BLaER1 treated with 17β-estradiol and CSF1 and Interleukin-3, amounts not matched to agents 10 nM and 100 nM (cell line): ENCODE measurements at regions not wholly inside any gene's neighbourhood (a gene's known extent, or its start where the extent isn't known, plus 50 kb on each side); places are given as distances from the start of the nearest gene placed in this dataset.
"Not testable (repeated sequence)": the region's sequence is repeated elsewhere in the genome, so short reads cannot be mapped to it uniquely, and the experiment has no call there.

Source experiments
- H3K27ac ChIP-seq, 11 experiments: shearing (Covaris generic); formaldehyde crosslinking; 2 replicates each; pipeline ENCODE4 v1.8.1; 2022
- H3K27me3 ChIP-seq, 11 experiments: shearing (Covaris generic); formaldehyde crosslinking; 2 replicates each; pipeline ENCODE4 v1.8.1; 2022
- H3K36me3 ChIP-seq, 11 experiments: shearing (Covaris generic); formaldehyde crosslinking; 2 replicates each; pipeline ENCODE4 v1.8.1; 2022
- H3K4me1 ChIP-seq, 10 experiments: shearing (Covaris generic); formaldehyde crosslinking; 2 replicates each; pipeline ENCODE4 v1.8.1; 2022
- H3K4me2 ChIP-seq, 11 experiments: shearing (Covaris generic); formaldehyde crosslinking; 2 replicates each; pipeline ENCODE4 v1.8.1; 2022
- H3K4me3 ChIP-seq, 10 experiments: shearing (Covaris generic); formaldehyde crosslinking; 2 replicates each; pipeline ENCODE4 v1.8.1; 2022
- H3K9ac ChIP-seq, 11 experiments: shearing (Covaris generic); formaldehyde crosslinking; 2 replicates each; pipeline ENCODE4 v1.8.1; 2022
- H3K9me3 ChIP-seq, 11 experiments: shearing (Covaris generic); formaldehyde crosslinking; replicated peaks in 1 of 11; 2 replicates each; pipeline ENCODE4 v1.8.1; 2022
- H4K20me1 ChIP-seq, 11 experiments: shearing (Covaris generic); formaldehyde crosslinking; 2 replicates each; pipeline ENCODE4 v1.8.1; 2022
- Cebpa-rat ChIP-seq, 11 experiments: shearing (Covaris generic); IDR thresholded peaks; 2 replicates each; pipeline ENCODE4 v1.8.1; 2022

DNA sequence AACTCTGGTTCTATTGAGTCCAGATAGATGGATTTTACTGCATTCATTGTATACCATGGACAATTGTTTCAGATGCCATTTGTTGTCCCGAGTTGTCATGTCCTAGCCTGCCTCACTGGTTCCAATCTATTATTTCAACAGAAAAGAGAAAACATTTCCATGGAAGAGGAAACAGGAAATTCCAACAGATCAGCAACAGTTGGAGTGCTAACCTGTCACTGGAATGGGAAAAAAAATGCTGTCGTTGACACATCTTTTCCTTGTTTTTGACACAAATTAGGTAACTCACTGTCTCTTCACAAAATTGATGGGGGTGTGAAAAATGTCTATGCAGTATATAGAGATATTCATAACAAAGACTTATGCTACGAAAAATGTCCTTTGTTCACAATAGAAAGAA is 432.0 kb upstream of the TBL1XR1 start:
- Histone ChIP-seq H3K4me3 (no peak overlapping the region; a peak in 1 of 20 replicates), H3K27ac (no peak overlapping the region), H3K9ac (no peak overlapping the region), H4K20me1 (no peaks in the 10 kb centered on the region), H3K27me3 (no peaks in the 10 kb centered on the region), H3K4me2 (peak overlapping the region in 3 of 11 experiments; percentile 11 to 43 (median 14); a peak in 4 of 22 replicates), H3K9me3 (peaks cover 45 to 100% (median 95%) of the 10 kb centered on the region in 11 experiments), H3K36me3 (peaks cover 0 to 22% (median 0%) of the 10 kb centered on the region in 11 experiments; a peak in 5 of 22 replicates), H3K4me1 (peaks cover 0 to 21% (median 11%) of the 10 kb centered on the region in 10 experiments; a peak in 17 of 20 replicates)
- no peak for TF ChIP-seq Cebpa-rat (IDR thresholded peaks at IDR 0.05)

DNA sequence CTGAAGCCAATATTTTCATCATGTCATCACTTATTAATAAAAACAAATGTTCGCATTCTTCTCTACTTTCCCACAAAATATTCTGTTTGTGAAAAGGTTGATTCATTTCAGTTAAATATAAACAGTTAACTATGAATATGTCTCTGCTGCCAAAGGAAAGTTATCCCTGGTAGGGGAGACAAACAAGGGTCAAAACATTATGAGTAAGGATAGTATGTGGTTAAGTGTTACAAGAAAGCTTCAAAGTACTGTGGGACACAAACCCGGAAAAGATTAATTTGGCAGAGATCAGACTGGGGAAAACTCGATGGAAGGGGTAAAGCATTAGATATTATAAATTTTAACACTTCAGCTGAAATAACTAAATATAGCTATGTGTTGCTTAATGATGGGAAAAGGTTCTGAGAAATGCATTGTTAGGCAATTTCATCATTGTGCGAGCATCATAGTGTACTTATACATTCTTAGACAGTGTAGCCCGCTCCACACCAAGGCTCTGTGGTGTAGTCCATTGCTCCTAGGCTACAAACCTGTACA is 436.5 kb upstream of the TBL1XR1 start:
- peaks cover 0 to 8% (median 3%) of the 10 kb centered on the region in 10 experiments; a peak in 8 of 20 replicates for H3K4me1 ChIP-seq
- 0 out of 22 replicates have a peak, but pooled peaks cover 0 to 3% (median 0%) of the 10 kb centered on the region in 11 experiments for H3K36me3 ChIP-seq
- peaks cover 5 to 100% (median 95%) of the 10 kb centered on the region in 11 experiments for H3K9me3 ChIP-seq
- no peak overlapping the region for H3K27ac ChIP-seq
- H3K27me3 ChIP-seq, result no peaks in the 10 kb centered on the region
- H3K4me3 ChIP-seq, result no peak overlapping the region
- TF ChIP-seq Cebpa-rat (IDR thresholded peaks at IDR 0.05), result no peak
- H3K9ac ChIP-seq, result no peak overlapping the region
- no peaks in the 10 kb centered on the region for H4K20me1 ChIP-seq
- no peak overlapping the region for H3K4me2 ChIP-seq

DNA sequence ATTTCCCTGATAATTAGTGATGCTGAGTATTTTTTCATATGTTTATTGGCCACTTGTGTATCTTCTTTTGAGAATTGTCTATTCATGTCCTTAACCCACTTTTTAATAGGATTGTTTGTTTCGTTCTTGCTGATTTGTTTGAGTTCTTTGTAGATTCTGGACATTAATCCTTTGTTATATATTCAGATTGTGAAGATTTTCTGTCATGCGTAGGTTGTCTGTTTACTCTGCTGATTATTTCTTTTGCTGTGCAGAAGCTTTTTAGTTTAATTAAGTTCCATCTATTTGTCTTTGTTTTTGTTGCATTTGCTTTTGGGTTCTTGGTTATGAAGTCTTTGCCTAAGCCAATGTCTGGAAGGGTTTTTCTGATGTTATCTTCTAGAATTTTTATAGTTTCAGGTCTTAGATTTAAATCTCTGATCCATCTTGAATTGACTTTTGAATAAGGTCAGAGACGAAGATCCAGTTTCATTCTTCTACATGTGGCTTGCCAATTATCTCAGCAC is 438.4 kb upstream of the TBL1XR1 start:
- H3K27me3 ChIP-seq, H3K9ac ChIP-seq, H3K4me1 ChIP-seq: not testable (repeated sequence)

DNA sequence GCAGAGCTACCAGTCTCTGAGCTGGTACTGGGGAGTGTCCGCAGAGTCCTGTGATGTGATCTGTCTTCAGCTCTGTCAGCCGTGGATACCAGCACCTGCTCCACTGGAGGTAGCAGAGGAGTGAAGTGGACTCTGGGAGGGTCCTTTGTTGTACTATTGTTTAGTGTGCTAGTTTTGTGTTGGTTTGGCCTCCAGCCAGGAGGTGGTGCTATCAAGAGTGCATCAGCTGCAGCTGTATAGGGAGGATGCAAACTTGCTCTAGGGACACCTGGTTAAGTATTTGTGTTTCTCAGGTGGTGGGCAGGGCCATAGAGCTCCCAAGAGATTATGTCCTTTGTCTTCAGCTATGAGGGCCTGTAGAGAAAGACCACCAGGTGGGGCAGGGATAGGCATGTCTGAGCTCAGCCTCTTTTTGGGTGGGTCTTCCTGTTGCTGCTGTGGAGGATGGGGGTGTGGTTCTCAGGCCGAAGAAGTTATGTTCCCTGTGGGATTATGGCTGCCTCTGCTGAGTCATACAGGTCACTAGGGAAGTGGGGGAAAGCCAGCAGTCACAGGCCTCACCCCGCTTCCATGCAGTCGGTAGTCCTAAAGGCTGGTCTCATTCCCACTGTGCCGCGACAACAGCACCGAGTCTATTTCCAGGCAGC is 443.2 kb upstream of the TBL1XR1 start:
- no peak for TF ChIP-seq Cebpa-rat (IDR thresholded peaks at IDR 0.05)

More for the DNA sequence above, 438.4 kb upstream of the TBL1XR1 start:
- H3K36me3 ChIP-seq, H4K20me1 ChIP-seq, H3K4me2 ChIP-seq, H3K4me3 ChIP-seq, H3K27ac ChIP-seq: not testable (repeated sequence)
- peaks cover 19 to 100% (median 95%) of the 10 kb centered on the region in 11 experiments for H3K9me3 ChIP-seq

DNA sequence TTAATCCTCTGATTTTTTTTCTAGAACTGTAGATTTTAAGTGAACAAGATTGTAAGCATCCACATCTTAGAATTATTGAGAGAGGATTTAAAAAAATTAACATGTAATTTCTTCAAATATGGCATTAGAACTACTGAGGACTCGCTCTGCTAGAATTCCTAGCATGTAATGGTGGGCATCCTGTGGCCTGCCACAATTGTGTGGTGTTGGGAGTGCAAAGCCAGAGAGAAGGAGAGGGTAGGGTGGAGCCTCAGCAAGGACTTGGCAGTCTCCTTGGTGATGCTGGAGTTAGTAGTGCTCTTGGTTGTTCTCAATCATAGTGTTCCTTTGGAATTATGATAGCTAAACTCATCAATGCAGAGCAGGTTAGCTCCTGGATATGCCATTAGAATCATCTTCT is 443.9 kb upstream of the TBL1XR1 start:
- H3K27me3 ChIP-seq, result no peaks in the 10 kb centered on the region
- 0 out of 22 replicates have a peak overlapping the region, but pooled peaks of 2 of the 11 experiments have one; percentile 23 to 24 for H3K9ac ChIP-seq
- H3K9me3 ChIP-seq, result peaks cover 19 to 54% (median 50%) of the 10 kb centered on the region in 11 experiments
- H3K4me2 ChIP-seq, result peak overlapping the region in 10 of 11 experiments; percentile 56 to 83 (median 80); a peak in 19 of 22 replicates
- no peaks in the 10 kb centered on the region for H4K20me1 ChIP-seq
- peaks cover 0 to 6% (median 0%) of the 10 kb centered on the region in 11 experiments; a peak in 1 of 22 replicates for H3K36me3 ChIP-seq
- peak overlapping the region in 2 of 10 experiments; percentile 7 to 14; a peak in 3 of 20 replicates for H3K4me3 ChIP-seq
- no peak for TF ChIP-seq Cebpa-rat (IDR thresholded peaks at IDR 0.05)
- peaks cover 30 to 60% (median 56%) of the 10 kb centered on the region in 10 experiments for H3K4me1 ChIP-seq
- H3K27ac ChIP-seq, result peak overlapping the region in 8 of 11 experiments; percentile 41 to 72 (median 64); a peak in 14 of 22 replicates

More for the DNA sequence above, 443.2 kb upstream of the TBL1XR1 start:
- Histone ChIP-seq H4K20me1 (no peaks in the 10 kb centered on the region), H3K27ac (peak overlapping the region in 9 of 11 experiments; percentile 12 to 72 (median 63); a peak in 15 of 22 replicates), H3K4me1 (peaks cover 25 to 53% (median 49%) of the 10 kb centered on the region in 10 experiments), H3K27me3 (no peaks in the 10 kb centered on the region), H3K4me3 (peak overlapping the region in 6 of 10 experiments; percentile 3 to 46 (median 26); a peak in 7 of 20 replicates), H3K4me2 (peak overlapping the region; percentile 36 to 83 (median 79); a peak in 21 of 22 replicates), H3K9me3 (peaks cover 19 to 60% (median 56%) of the 10 kb centered on the region in 11 experiments), H3K36me3 (peaks cover 0 to 6% (median 0%) of the 10 kb centered on the region in 11 experiments; a peak in 1 of 22 replicates), H3K9ac (peak overlapping the region in 3 of 11 experiments; percentile 11 to 24 (median 23); a peak in 2 of 22 replicates)

DNA sequence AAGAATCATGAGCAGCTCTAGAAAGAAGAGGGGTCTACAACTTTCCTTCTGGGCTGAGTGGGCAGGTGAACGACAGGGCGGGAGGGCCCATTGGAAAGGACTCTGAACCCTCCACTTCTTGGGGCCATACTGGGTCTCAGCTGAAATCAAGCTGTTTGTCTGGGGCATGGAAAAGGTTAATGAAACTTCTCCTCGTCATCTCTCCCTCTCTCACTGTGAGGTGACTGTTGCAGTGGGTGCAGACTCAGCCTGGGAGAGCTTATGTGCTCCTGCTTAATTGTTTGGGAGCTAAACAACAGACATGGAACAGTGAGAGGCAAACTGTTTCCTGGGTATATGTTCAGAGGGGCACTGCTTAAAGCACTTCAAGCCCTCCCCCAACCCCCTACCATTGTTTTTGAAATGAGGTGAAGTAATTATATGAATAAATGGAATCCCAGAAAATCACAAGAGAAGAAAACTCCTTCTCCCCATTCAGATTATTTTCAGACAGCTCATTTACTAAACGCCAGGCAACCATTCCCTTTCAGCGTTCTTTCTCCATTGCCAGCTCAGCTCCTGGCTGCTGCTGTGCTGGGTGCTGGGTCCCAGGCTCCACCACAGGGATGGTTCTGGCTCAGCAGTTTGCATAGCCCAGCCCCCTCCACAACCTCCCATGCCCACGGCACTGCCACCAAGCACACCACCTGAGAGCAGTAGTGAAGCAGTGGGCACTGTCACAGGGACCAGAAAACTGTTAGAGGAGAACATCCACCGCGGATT is 444.9 kb upstream of the TBL1XR1 start:
- peak overlapping the region in 9 of 11 experiments; percentile 8 to 72 (median 65); a peak in 18 of 22 replicates for H3K27ac ChIP-seq
- no peaks in the 10 kb centered on the region for H4K20me1 ChIP-seq
- peaks cover 11 to 44% (median 40%) of the 10 kb centered on the region in 11 experiments for H3K9me3 ChIP-seq
- TF ChIP-seq Cebpa-rat (IDR thresholded peaks at IDR 0.05), result no peak
- H3K27me3 ChIP-seq, result no peaks in the 10 kb centered on the region
- H3K9ac ChIP-seq, result peak overlapping the region in 10 of 11 experiments; percentile 5 to 66 (median 48); a peak in 15 of 22 replicates
- peaks cover 0 to 6% (median 0%) of the 10 kb centered on the region in 11 experiments; a peak in 1 of 22 replicates for H3K36me3 ChIP-seq
- H3K4me2 ChIP-seq, result peak overlapping the region; percentile 71 to 83 (median 79)
- H3K4me3 ChIP-seq, result peak overlapping the region in 1 of 10 experiments; percentile 24; a peak in 2 of 20 replicates
- peaks cover 40 to 71% (median 66%) of the 10 kb centered on the region in 10 experiments for H3K4me1 ChIP-seq

DNA sequence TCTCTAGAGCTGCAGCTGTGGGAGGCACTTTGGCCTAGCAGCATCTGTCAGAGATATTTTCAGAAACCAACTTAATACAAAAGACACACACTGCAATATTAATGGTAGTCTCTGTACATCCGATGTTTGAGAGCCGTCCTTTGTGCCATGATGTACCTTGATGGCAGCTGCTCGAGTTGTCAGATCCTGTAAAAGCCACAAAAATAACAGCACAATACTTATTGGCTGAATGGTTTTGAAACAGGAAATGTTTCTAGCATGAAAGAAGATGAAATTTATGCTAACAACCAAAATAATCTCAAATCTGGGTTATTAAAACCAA is 445.5 kb upstream of the TBL1XR1 start:
- TF ChIP-seq Cebpa-rat (IDR thresholded peaks at IDR 0.05), result no peak
- H3K9ac ChIP-seq, result peak overlapping the region in 10 of 11 experiments; percentile 5 to 66 (median 48); a peak in 15 of 22 replicates
- H3K9me3 ChIP-seq, result peaks cover 11 to 38% (median 34%) of the 10 kb centered on the region in 11 experiments
- no peaks in the 10 kb centered on the region for H3K27me3 ChIP-seq
- H3K4me3 ChIP-seq, result peak overlapping the region in 1 of 10 experiments; percentile 24; a peak in 2 of 20 replicates
- no peaks in the 10 kb centered on the region for H4K20me1 ChIP-seq
- H3K4me2 ChIP-seq, result peak overlapping the region; percentile 71 to 83 (median 79)
- peaks cover 46 to 76% (median 71%) of the 10 kb centered on the region in 10 experiments for H3K4me1 ChIP-seq
- H3K27ac ChIP-seq, result peak overlapping the region in 9 of 11 experiments; percentile 8 to 72 (median 65); a peak in 18 of 22 replicates
- peaks cover 0 to 6% (median 0%) of the 10 kb centered on the region in 11 experiments; a peak in 1 of 22 replicates for H3K36me3 ChIP-seq

DNA sequence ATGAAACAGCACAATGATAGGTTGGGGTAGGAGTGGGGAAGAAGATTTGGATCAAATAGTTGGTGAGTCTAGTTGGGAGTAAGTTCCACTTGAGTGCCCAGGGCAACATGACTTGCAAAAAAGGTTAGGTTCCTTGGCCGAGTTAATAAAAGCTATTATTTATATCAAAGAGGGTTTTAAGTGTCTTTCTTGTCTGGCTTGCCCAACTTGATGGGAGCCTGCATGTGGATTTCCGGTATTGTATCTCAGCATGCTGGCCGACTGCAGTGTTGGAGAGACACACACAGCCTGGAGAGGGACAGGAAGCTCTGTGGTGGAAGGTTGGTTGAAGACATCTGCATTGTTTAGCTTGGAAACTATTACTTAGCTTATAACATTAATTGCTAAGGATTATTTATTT is 449.5 kb upstream of the TBL1XR1 start:
- no peaks in the 10 kb centered on the region for H3K27me3 ChIP-seq
- peak overlapping the region in 3 of 10 experiments; percentile 18 to 36 (median 29); a peak in 2 of 20 replicates for H3K4me3 ChIP-seq
- peaks cover 36 to 71% (median 62%) of the 10 kb centered on the region in 10 experiments for H3K4me1 ChIP-seq
- no peaks in the 10 kb centered on the region for H4K20me1 ChIP-seq
- peak overlapping the region in 7 of 11 experiments; percentile 25 to 57 (median 51); a peak in 6 of 22 replicates for H3K9ac ChIP-seq
- H3K36me3 ChIP-seq, result peaks cover 0 to 3% (median 0%) of the 10 kb centered on the region in 11 experiments; a peak in 3 of 22 replicates
- peak overlapping the region; percentile 65 to 82 (median 77) for H3K4me2 ChIP-seq
- TF ChIP-seq Cebpa-rat (IDR thresholded peaks at IDR 0.05), result no peak; a peak in 1 of 22 replicates
- H3K27ac ChIP-seq, result peak overlapping the region in 10 of 11 experiments; percentile 7 to 77 (median 68); a peak in 20 of 22 replicates
- peaks cover 0 to 31% (median 13%) of the 10 kb centered on the region in 11 experiments; a peak in 12 of 22 replicates for H3K9me3 ChIP-seq
